Fibroblast of gingiva (primary cell): ENCODE measurements at regions not wholly inside any gene's neighbourhood (a gene's known extent, or its start where the extent isn't known, plus 50 kb on each side); places are given as distances from the start of the nearest gene placed in this dataset.
"Not testable (repeated sequence)": the region's sequence is repeated elsewhere in the genome, so short reads cannot be mapped to it uniquely, and the experiment has no call there.

Source experiments
- DNase-seq: peaks from one replicate; pipeline ENCODE4 v3.0.0-alpha.2; 2011; ENCODE audit warnings: low read depth

DNA sequence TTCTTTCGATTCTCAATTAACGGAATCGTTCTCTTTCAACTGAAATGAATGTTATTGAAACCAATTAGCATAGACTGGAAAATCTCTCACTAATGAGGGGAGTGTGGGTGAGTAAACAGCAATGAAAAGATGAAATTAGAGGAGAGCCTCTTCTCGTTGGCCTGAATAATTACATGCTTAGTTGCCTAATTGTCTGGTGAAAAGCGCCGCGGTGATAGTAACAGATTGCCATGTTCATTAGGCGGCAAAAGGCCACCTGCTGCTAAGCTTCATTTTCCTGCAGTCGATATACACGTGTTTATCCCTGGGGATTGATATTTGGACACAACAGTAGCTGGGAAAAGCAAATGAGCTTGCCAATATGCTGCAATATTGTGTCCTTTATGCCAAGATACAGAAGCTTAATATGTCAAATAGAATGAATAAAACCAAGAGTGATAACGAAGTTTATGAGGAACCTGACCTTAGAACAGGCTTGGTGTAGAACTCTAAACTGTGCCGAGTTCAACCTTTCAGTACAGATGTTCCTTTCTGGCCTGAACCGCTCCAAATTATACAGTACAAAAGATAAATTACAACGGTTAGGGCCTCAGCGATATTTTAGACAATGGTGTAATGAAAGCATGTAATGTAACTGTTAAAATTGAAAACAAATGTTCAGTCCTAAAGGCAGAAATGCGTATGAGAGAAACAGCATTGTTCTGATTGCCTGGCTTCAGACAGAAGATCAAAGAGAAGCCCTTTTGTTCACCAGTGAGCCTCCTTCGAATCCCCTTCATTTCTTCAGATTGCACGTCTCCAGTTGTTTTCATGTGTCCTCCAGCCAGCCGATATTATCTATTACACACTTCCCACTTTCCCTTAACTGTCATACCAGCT is 185.2 kb downstream of the SHOX2 start:
- DNase-seq = peak; percentile 45

GRCh38 chr3:157919319-157919887 is 186.8 kb downstream of the SHOX2 start:
- no peak for DNase-seq

GRCh38 chr3:157918402-157918801 is 187.8 kb downstream of the SHOX2 start:
- DNase-seq = no peak

DNA sequence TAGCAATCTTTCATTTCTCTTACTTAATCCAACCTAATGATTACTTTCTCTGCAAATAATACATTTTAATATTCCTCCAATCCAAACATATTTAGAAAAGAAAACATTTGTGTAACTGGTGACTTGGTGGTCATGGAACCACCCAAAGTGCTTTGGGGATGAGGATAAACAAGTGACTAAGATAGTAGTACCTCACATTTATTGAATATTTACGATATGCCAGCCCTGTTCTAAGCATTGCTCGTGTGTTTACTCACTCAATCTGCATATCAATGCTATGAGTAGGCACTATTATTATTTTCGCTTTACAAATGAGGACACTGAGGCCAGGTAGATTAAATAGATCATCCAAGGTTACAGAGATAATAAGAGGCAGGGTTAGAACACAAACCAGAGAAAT is 189.5 kb downstream of the SHOX2 start:
- DNase-seq = no peak

GRCh38 chr3:157914882-157915281 is 191.3 kb downstream of the SHOX2 start:
- peak; percentile 67 for DNase-seq

DNA sequence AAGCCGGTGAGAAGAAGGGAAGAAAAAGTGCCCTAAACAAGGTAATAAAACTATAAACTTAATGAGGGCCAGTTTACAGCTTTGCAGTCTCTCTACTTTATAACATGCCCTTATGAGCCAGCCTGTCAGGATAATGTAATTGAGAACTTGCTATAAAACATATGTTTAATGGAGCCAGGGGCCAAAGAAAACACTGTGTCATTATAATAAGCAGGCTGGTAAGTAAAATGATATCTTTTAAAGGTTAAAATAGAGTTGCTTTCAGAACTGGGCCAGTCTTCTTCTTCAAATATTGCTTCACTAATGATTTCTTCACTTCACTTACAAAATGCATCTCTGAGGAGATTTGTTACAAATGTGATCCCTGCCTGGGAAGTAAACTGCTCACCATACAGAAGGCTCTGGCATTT is 192.5 kb downstream of the SHOX2 start:
- DNase-seq = peak; percentile 97

GRCh38 chr3:157912514-157913451 is 193.4 kb downstream of the SHOX2 start:
- peak; percentile 45 for DNase-seq

GRCh38 chr3:157906627-157907026 is 199.6 kb downstream of the SHOX2 start:
- DNase-seq = peak; percentile 58

- no peak for DNase-seq
Observed at GRCh38 chr3:157905885-157906284, 200.3 kb downstream of the SHOX2 start.

- not testable (repeated sequence) for DNase-seq
Observed at GRCh38 chr3:157902680-157903079, 203.5 kb downstream of the SHOX2 start.

GRCh38 chr3:157888040-157888439 is 218.2 kb downstream of the SHOX2 start:
- no peak for DNase-seq

- no peak for DNase-seq
Observed at GRCh38 chr3:157876556-157876955, 229.7 kb downstream of the SHOX2 start.

DNA sequence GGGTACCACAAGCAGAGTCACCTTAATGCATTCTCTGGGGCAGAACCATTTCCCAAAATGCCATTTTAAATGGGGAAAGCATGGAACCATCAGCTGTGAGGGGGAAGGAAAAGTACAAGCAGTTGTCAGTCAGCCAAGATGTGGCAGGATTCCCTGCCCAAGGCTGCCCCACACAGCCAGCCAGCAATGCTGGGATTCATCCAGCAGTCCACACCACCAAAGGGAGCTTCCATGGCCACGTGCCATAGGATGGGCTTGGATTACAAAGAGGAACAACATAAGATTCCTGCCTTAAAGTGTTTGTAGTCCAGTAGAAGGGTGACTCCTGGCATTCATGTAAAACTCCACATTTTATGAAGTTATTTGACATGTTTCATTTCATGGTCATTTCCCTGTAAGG is 233.3 kb downstream of the SHOX2 start:
- DNase-seq = peak; percentile 90

GRCh38 chr3:157871838-157872460 is 234.3 kb downstream of the SHOX2 start:
- no peak for DNase-seq

DNA sequence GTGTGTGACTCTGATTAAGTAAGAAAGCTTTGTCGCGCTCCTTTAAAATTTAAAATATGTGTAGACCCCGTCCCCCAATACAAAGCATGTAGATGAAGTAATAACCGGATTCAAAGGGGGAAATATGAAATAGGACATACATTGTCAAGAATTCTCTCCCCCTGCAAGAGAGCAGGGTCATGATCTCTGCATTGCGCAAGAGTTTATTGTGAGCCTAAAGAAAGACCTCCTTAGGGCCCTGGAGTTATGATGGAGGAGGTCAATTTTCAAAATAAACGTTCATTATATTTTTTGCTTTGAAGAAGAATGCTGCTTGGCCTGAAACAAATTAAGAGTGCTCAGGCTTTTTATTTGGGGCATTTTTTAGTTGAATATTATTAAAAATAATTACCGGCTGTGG is 235.0 kb downstream of the SHOX2 start:
- DNase-seq = no peak

DNA sequence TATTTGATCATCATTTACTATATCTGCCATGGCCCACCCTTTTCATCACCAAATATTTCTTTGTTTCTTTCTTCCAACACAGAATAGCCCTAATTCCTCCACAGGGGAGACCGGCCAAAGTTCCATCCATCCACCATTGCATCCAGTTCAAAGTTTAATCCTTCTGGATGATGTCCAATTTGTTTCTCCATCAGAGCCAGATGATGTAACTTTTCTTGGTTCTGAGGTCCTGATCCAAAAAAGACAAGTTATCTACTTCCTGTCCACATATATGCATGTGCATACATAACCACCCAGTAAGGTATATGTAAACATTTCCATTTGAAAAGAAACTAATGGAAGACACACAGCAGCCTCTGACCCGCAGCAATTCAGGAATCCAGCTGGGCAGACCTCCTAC is 237.3 kb downstream of the SHOX2 start:
- DNase-seq = no peak

GRCh38 chr3:157868196-157868595 is 238.0 kb downstream of the SHOX2 start:
- peak; percentile 93 for DNase-seq

- no peak for DNase-seq
Observed at GRCh38 chr3:157865352-157866000, 240.7 kb downstream of the SHOX2 start.

DNA sequence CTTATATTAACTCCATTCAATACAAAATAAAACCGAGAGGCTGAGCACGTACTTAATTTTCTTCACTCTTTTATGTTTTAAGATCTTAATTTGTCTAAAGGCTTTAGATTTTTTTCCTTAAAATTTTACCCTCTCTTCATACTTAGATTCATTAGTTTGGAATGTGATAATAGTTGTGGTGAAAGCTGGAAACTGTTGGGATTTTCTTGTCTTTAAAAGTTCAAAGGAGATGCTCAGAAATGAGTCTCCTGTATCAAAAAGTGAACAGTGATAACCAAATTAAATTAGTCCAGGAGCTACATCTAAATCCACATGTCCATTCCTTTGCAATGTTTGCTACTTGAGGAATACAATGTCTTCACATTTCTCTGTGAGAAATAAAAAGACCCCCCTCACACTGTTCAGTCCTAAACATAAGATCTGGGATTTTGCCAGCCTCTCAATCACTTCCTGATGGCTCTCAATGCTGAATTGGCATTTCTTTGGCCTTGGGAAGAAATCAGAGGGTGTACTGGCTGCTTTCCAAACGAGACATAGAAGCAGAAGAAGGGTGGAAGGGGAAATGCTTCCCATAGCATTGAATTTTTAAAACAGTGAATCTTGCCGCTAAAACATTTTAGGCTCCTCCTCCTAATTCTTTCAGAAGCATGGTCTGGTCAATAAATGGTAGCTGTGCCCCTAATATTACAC is 245.0 kb downstream of the SHOX2 start:
- no peak for DNase-seq

DNA sequence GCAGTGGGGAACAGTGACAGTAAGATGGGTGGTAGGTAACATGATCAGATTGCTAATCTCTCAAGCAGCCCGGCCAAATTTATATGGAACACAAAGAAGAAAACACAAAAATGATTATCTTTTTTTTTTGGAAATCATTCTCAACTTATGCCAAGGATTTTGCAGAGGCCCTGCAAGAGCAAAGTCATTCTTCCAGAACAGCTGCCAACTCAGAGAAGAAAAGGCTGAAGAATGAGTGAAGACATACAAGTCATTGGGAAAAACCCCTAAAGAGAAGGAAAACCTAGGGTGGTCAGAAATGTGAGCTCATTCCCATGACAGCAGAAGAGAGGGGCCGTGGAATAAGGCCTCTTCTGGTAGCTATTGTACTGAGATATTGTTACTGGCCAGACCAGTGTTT is 246.7 kb downstream of the SHOX2 start:
- DNase-seq = peak; percentile 42

GRCh38 chr3:157858821-157859220 is 247.4 kb downstream of the SHOX2 start:
- no peak for DNase-seq
